ENCODE measurements at regions not wholly inside any gene's neighbourhood (a gene's known extent, or its start where the extent isn't known, plus 50 kb on each side); places are given as distances from the start of the nearest gene placed in this dataset.
A peak's percentile ranks its signal among the peaks of the same experiment; 100 is the strongest.

DNA sequence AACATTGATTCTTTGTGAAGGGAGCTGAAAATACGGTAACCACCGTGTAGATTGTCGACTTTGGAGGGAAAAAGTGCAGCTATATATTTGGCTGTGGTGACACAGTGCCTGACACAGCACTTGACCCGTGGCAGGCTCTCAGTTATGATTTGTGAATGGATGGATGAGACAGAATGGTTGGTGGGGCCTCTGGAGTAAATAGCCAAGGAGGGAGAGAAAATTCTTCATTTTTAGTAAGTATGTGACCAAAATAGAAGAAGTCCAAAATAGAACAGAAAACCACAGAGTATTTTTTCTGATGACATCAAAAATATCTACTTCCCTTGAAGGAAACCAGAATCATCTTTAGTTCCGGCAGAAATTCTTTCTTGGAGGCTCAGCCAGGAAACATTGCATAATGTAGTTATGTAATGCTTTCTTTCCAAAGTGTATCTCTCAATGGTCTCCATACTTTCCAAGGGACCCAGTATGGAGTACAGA lies 82.0 kb upstream of the WSCD2 start:
- POLR2A ChIA-PET: no interaction called here
- CTCF ChIA-PET: no interaction called here
- Mint-ChIP-seq H3K27ac (no peak overlapping the region), H3K4me1 (ENCODE audit: low read depth) (peaks cover 6% of the 10 kb centered on the region), H3K9me3 (ENCODE audit: insufficient read depth) (no peaks in the 10 kb centered on the region), H3K27me3 (ENCODE audit: low read depth) (peaks cover 22% of the 10 kb centered on the region), H3K36me3 (ENCODE audit: low read depth) (no peaks in the 10 kb centered on the region), H3K4me3 (no peak overlapping the region)
- no peak for DNase-seq
- no peak for ATAC-seq

DNA sequence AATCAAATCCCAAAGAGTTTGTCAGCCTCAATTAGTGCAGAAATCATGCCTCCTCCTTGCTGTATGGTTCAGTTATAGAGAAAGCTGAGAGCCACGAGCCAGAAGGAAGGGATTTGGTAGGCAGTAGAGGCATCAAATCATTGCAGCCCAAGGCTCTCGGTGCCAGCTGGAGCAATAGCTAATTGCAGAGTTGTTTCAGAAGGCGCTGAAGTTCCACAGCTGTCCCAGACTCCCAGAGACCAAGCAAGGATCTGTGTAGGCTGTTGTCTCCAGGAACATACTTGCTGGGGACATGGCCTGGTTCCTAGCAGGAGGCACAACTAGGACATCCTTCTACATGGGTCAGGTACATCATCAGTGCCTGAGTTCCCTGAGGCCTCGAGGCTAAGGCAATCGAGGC lies 80.4 kb upstream of the WSCD2 start:
- no peak overlapping the region for H3K4me3 Mint-ChIP-seq
- POLR2A ChIA-PET: no interaction called here
- H3K27ac Mint-ChIP-seq: no peak overlapping the region
- no peaks in the 10 kb centered on the region for H3K36me3 Mint-ChIP-seq (ENCODE audit: low read depth)
- DNase-seq (no peak), ATAC-seq (no peak)
- no peaks in the 10 kb centered on the region for H3K9me3 Mint-ChIP-seq (ENCODE audit: insufficient read depth)
- H3K4me1 Mint-ChIP-seq (ENCODE audit: low read depth): peaks cover 6% of the 10 kb centered on the region
- peaks cover 22% of the 10 kb centered on the region for H3K27me3 Mint-ChIP-seq (ENCODE audit: low read depth)
- CTCF ChIA-PET: no interaction called here

DNA sequence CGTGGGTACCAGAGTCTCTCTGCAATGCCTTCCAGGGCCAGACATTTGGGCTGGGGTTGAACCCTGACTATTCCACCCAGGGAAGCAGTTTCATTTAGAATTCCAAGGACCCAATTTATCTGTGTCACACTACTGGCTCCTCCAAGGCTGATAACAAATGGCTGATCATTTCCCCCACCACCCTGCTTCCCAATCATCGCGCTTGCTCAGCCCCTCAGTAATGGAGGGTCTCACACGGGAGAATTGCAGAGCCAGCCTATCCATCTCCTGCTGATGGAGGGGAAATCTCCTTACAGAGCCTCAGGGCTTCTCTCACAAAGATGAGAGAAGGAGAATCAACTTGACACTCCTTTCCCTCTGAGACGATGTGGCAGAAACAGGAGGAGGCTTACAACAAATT lies 78.4 kb upstream of the WSCD2 start:
- CTCF ChIA-PET: no interaction called here

DNA sequence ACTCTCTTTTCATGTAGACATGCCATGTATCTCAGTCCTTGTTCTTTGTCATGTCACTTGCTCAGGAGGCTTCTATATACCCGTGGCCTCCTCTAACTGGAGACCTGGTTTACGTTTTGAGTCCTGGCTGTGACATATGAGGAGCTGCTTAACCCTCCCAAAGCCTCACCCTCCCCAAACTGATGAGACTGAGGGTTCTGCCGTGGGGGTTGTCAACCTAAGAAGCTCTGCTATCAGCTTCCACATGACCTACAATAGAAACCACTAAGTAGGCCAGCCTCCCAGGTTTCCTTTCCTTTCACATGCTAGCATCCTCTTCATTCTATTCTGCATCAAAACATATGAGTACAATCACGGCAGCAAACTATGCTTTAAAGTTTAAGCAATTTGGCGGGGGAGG lies 76.8 kb upstream of the WSCD2 start:
- H3K9me3 Mint-ChIP-seq (ENCODE audit: insufficient read depth): no peaks in the 10 kb centered on the region
- ChIA-PET POLR2A (no interaction called here), CTCF (interaction anchor here (1.7 kb wide), 1 partner anchor 11 kb away, joined by 5 read pairs; no protein-coding TSS in a partner anchor)
- H3K4me1 Mint-ChIP-seq (ENCODE audit: low read depth): no peaks in the 10 kb centered on the region
- no peak overlapping the region for H3K4me3 Mint-ChIP-seq
- H3K27me3 Mint-ChIP-seq (ENCODE audit: low read depth): peaks cover 27% of the 10 kb centered on the region
- H3K36me3 Mint-ChIP-seq (ENCODE audit: low read depth): no peaks in the 10 kb centered on the region
- no peak overlapping the region for H3K27ac Mint-ChIP-seq
- ATAC-seq (no peak), DNase-seq (no peak)

More for the DNA sequence above, 78.4 kb upstream of the WSCD2 start:
- H3K4me1 Mint-ChIP-seq (ENCODE audit: low read depth): peaks cover 6% of the 10 kb centered on the region
- ATAC-seq (no peak), DNase-seq (no peak)
- H3K27ac Mint-ChIP-seq: no peak overlapping the region
- no peaks in the 10 kb centered on the region for H3K36me3 Mint-ChIP-seq (ENCODE audit: low read depth)
- H3K27me3 Mint-ChIP-seq (ENCODE audit: low read depth): peaks cover 22% of the 10 kb centered on the region
- H3K4me3 Mint-ChIP-seq: no peak overlapping the region
- POLR2A ChIA-PET: no interaction called here
- H3K9me3 Mint-ChIP-seq (ENCODE audit: insufficient read depth): no peaks in the 10 kb centered on the region

DNA sequence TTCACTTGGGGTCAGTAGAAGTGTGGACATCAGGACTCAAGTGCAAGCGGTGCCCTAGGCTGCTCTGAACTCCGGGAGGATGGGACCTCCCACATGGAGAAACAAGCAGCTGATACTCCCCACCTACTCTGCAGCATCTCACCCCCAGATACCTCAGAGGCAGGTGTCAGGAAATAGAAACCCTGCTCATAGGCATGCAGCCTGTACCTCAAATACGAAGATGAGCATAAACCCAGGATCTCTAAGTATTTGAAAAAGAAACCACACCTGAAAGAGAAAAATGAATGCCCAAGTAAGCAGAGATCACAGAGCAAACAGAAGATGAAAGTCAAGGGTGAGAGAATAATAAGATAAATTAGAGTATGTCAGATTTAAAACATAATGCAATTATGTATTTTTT lies 75.6 kb upstream of the WSCD2 start:
- POLR2A ChIA-PET: no interaction called here

DNA sequence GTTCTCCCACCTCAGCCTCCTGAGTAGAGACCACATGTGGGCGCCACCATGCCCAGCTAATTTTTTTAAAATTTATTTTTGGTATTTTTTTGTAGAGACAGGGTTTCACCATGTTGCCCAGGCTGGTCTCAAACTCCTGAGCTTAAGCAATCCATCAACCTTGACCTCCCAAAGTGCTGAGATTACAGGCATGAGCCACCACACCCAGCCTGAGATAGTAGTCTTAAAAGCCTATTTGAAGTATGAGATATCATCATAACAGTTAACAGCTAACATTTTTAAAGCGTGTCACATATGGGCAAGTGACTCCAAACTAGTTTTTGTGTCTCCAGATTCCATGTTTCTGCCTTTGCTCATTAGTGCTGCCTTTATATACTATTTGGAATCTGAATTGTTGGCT lies 74.6 kb upstream of the WSCD2 start:
- Mint-ChIP-seq H3K4me3 (no peak overlapping the region), H3K4me1 (ENCODE audit: low read depth) (no peaks in the 10 kb centered on the region), H3K36me3 (ENCODE audit: low read depth) (no peaks in the 10 kb centered on the region), H3K27me3 (ENCODE audit: low read depth) (peaks cover 21% of the 10 kb centered on the region), H3K9me3 (ENCODE audit: insufficient read depth) (no peaks in the 10 kb centered on the region), H3K27ac (no peak overlapping the region)
- ChIA-PET POLR2A (interaction anchor here (0.7 kb wide), 1 partner anchor 1466 kb away, joined by 3 read pairs; no protein-coding TSS in a partner anchor), CTCF (no interaction called here)
- DNase-seq (no peak), ATAC-seq (no peak)

More for the DNA sequence above, 75.6 kb upstream of the WSCD2 start:
- ATAC-seq (no peak), DNase-seq (no peak)
- no peak overlapping the region for H3K4me3 Mint-ChIP-seq
- H3K9me3 Mint-ChIP-seq (ENCODE audit: insufficient read depth): no peaks in the 10 kb centered on the region
- no peaks in the 10 kb centered on the region for H3K36me3 Mint-ChIP-seq (ENCODE audit: low read depth)
- H3K27me3 Mint-ChIP-seq (ENCODE audit: low read depth): peaks cover 21% of the 10 kb centered on the region
- no peak overlapping the region for H3K27ac Mint-ChIP-seq
- no peaks in the 10 kb centered on the region for H3K4me1 Mint-ChIP-seq (ENCODE audit: low read depth)
- CTCF ChIA-PET: no interaction called here

DNA sequence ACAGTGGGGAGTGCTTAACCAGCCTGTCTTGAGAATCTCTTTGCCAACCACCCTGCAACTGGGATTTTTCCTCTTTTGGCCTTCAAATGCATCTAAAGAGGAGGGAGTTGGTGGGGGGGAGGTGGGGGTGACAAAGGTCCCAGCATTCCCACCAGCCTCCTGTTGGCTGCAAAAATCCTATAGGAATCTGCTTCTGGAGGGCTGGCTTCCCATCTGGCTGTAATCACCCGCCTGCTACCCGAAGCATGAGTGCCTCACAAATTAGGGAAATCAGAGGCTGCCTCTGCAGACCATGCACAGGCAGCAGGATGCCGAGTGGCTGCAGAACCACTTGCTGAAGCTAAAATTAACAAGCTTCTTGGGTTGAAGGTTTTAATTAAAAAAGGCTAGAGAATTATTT lies 73.9 kb upstream of the WSCD2 start:
- ChIA-PET CTCF (no interaction called here), POLR2A (no interaction called here)
- no peaks in the 10 kb centered on the region for H3K4me1 Mint-ChIP-seq (ENCODE audit: low read depth)
- H3K27me3 Mint-ChIP-seq (ENCODE audit: low read depth): peaks cover 21% of the 10 kb centered on the region
- no peaks in the 10 kb centered on the region for H3K9me3 Mint-ChIP-seq (ENCODE audit: insufficient read depth)
- H3K27ac Mint-ChIP-seq: no peak overlapping the region
- H3K4me3 Mint-ChIP-seq: no peak overlapping the region
- DNase-seq (no peak), ATAC-seq (no peak)
- H3K36me3 Mint-ChIP-seq (ENCODE audit: low read depth): no peaks in the 10 kb centered on the region

DNA sequence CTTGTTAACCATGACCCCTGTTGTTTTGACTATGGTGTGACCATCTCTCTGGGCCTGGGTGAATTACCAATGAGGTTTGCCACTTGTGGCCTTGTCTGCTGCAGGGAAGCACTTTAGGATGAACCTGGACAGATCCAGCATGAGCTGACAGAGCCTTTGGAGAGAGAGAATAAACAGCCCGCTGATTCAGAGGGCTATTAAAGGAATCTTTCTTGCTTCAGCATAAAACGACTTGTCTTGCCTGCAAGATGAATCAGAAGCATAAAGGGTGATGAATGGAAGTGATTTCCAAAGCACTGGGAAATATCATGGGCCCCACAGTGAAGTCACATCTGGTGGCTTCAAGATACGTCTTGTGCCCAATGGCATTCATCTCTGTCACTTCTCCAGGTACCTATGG lies 69.0 kb upstream of the WSCD2 start:
- CTCF ChIA-PET: interaction anchor here (1.3 kb wide), 1 partner anchor 398 kb away, joined by 3 read pairs; no protein-coding TSS in a partner anchor
- H3K36me3 Mint-ChIP-seq (ENCODE audit: low read depth): no peaks in the 10 kb centered on the region
- H3K27ac Mint-ChIP-seq: no peak overlapping the region
- no peaks in the 10 kb centered on the region for H3K4me1 Mint-ChIP-seq (ENCODE audit: low read depth)
- H3K4me3 Mint-ChIP-seq: no peak overlapping the region
- ATAC-seq (no peak), DNase-seq (no peak)
- H3K27me3 Mint-ChIP-seq (ENCODE audit: low read depth): peaks cover 11% of the 10 kb centered on the region
- POLR2A ChIA-PET: no interaction called here
- no peaks in the 10 kb centered on the region for H3K9me3 Mint-ChIP-seq (ENCODE audit: insufficient read depth)

DNA sequence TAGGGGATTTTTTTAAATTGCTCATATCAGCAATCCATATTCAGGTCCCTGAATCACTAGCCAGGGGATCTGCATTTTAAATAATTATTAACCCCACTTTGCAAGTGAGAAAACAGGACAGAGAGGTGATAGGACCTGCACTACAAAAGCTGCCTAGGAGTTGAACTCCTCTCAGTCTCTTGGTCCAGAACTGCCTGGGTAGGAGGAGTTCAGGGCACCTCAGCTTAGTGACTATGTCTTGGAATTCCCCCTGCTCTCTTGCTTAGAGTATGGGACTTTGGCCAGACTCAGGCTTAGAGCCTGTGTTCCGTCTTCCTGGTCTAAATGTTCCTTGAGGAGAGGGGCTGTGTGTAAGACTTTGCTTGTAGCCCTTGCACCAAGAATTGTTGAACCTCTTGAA lies 68.2 kb upstream of the WSCD2 start:
- no peaks in the 10 kb centered on the region for H3K9me3 Mint-ChIP-seq (ENCODE audit: insufficient read depth)
- ATAC-seq (no peak), DNase-seq (no peak)
- ChIA-PET CTCF (no interaction called here), POLR2A (no interaction called here)
- H3K36me3 Mint-ChIP-seq (ENCODE audit: low read depth): no peaks in the 10 kb centered on the region
- H3K4me3 Mint-ChIP-seq: no peak overlapping the region
- peaks cover 7% of the 10 kb centered on the region for H3K27me3 Mint-ChIP-seq (ENCODE audit: low read depth)
- H3K4me1 Mint-ChIP-seq (ENCODE audit: low read depth): no peaks in the 10 kb centered on the region
- no peak overlapping the region for H3K27ac Mint-ChIP-seq

DNA sequence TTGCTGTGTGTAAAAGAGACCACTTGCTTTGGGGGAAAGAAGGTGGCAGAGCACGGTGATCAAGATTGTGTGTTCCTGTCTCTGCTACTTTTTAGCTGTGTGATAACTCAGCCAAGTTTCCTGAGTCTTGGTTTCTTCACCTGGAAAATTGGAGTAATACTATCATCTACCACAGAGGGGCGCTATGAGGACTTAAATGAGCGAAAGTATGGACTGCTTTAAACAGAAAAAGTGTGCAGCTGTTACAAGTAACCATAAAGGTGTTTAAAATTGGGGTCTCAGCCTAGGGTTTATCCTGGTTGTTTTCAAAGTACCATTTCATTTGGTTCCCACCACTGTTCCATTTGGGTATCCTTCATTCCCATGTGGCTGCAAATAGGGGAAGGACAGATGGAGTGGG lies 65.9 kb upstream of the WSCD2 start:
- no peak overlapping the region for H3K4me3 Mint-ChIP-seq
- H3K36me3 Mint-ChIP-seq (ENCODE audit: low read depth): no peaks in the 10 kb centered on the region
- no peak overlapping the region for H3K27ac Mint-ChIP-seq
- H3K4me1 Mint-ChIP-seq (ENCODE audit: low read depth): no peaks in the 10 kb centered on the region
- CTCF ChIA-PET: interaction anchor here (1.6 to 1.8 kb wide), 2 partner anchors 11 to 394 kb away, joined by 5 read pairs; no protein-coding TSS in a partner anchor
- peaks cover 1% of the 10 kb centered on the region for H3K27me3 Mint-ChIP-seq (ENCODE audit: low read depth)
- H3K9me3 Mint-ChIP-seq (ENCODE audit: insufficient read depth): no peaks in the 10 kb centered on the region
- peak; percentile 23 for DNase-seq
- ATAC-seq: no peak
- POLR2A ChIA-PET: no interaction called here

DNA sequence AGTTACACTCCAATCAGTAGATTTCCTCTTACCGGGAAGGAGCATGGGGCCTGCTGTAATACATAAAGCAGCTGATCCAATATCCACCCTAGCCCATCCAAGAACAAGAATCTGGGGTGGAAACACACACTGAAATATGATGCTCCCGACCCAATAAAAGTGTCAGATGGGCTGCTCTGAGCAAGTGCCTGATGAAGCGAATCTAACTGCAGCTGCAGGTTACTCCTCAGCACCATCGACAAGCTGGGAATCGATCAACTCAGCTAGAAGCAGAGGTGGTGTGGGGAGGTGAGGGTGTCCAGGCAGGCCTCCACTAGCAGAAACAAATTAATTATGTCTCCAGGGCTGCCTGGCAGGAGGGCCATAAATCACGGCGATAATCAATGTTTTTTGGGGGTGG lies 64.0 kb upstream of the WSCD2 start:
- ATAC-seq: no peak
- no peaks in the 10 kb centered on the region for H3K4me1 Mint-ChIP-seq (ENCODE audit: low read depth)
- ChIA-PET CTCF (no interaction called here), POLR2A (no interaction called here)
- H3K27ac Mint-ChIP-seq: no peak overlapping the region
- H3K4me3 Mint-ChIP-seq: no peak overlapping the region
- no peaks in the 10 kb centered on the region for H3K9me3 Mint-ChIP-seq (ENCODE audit: insufficient read depth)
- no peaks in the 10 kb centered on the region for H3K27me3 Mint-ChIP-seq (ENCODE audit: low read depth)
- DNase-seq: no peak
- no peaks in the 10 kb centered on the region for H3K36me3 Mint-ChIP-seq (ENCODE audit: low read depth)

DNA sequence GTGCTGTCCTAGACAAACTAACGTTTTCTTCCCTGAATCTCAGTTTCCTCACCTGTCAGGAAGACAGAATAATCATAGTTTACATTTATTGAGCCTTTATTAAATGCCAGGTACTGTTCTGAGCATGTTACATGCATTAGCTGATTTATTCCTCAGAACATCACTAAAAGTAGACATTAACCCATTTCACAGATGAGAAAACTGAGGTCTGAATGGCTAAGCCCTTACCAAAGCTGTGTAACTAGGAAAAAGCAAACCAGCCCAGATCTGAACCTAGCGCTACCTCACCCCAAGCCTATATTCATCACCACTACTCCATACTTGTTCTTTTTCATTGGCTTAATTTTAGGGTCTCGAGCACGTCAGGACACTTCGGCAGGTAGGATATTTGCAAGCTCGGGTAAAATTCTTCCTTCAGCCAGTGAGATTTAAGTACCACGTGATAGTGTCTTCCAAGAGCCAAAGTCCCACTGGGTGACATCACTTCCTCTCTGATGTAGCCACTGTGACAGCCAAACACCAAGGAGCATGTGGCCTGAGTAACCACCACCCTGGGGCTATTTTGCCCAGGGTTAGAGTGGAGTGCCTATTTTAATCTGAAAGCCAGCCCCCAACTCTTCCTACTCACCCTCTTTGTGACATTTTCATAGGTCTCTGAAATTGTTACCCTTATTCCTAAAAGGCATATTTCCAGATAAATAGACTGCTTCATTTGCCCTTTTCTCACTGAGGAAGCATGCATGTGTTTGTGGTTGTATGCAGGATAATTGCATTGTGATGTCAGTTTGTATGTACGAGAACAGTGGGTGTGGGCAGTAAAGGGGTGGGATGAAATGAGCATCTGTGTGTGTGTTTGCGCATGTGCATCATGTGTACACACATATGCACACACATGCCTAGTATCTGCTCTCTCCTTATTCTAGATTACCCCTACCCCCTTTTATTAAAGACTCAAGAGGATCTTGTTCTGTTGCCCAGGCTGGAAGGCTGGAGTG lies 62.2 kb upstream of the WSCD2 start:
- no peaks in the 10 kb centered on the region for H3K9me3 Mint-ChIP-seq (ENCODE audit: insufficient read depth)
- no peaks in the 10 kb centered on the region for H3K4me1 Mint-ChIP-seq (ENCODE audit: low read depth)
- ChIA-PET POLR2A (no interaction called here), CTCF (no interaction called here)
- H3K4me3 Mint-ChIP-seq: no peak overlapping the region
- ATAC-seq (no peak), DNase-seq (no peak)
- H3K27me3 Mint-ChIP-seq (ENCODE audit: low read depth): peaks cover 4% of the 10 kb centered on the region
- no peak overlapping the region for H3K27ac Mint-ChIP-seq
- H3K36me3 Mint-ChIP-seq (ENCODE audit: low read depth): no peaks in the 10 kb centered on the region

Measured in activated CD8-positive, alpha-beta T cell treated with anti-CD3 and anti-CD28 coated beads, Interleukin-2, amount 10 ng/mL, durations not matched to agents 7 days and 5 days (primary cell).